DMS 273 (cell line): ENCODE measurements at regions not wholly inside any gene's neighbourhood (a gene's known extent, or its start where the extent isn't known, plus 50 kb on each side); places are given as distances from the start of the nearest gene placed in this dataset.
A peak's percentile ranks its signal among the peaks of the same experiment; 100 is the strongest.

Experiments used
- DNase-seq: peaks from one replicate; lab custom pipeline; 2025; ENCODE audit not compliant: unreplicated experiment; lab: John Stamatoyannopoulos, UW

GRCh38 chr18:51643483-51643882 is 446.0 kb upstream of the MEX3C start:
- DNase-seq = no peak

GRCh38 chr18:51645607-51646006 is 448.1 kb upstream of the MEX3C start:
- DNase-seq = no peak

- no peak for DNase-seq
Observed at GRCh38 chr18:51647346-51647745, 449.9 kb upstream of the MEX3C start.

DNA sequence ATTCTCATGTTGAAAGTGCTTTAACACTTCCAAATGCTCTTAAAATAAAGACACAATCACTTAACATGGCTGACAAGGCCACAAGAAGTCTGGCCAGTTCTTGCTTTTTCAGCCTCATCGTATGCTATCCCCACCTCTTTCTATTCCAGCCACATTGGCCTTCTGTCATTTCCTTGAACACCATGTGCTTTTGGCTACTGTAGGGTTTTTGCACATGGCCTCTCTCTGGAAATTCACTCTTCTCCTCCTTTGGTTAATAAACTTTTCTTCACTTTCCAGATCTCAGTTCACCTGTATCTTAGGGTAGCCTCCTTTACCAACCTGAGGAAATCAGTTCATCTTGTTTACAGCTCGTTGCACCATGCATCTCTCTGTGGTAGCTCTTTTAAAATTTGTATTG is 450.5 kb upstream of the MEX3C start:
- DNase-seq = no peak

DNA sequence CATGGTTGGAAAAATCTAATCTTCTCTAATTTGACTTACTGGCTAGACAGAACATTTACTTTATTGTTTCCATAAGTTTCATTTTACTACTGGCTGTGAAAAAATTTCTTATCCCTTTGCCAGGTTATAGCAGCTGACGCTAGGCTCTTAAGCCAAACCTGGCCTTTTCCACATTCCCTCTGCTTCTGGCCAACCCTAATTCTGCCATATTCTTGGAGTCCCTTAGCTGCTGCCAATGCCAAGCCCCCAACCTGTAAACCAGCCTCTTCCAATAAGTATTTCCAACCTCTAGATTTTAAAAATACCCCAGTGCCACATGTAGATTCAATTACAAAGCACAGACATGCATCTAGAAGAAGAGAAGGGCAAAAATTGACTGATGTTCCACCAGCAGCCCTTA is 452.3 kb upstream of the MEX3C start:
- no peak for DNase-seq

- no peak for DNase-seq
Observed at GRCh38 chr18:51651761-51652160, 454.3 kb upstream of the MEX3C start.

GRCh38 chr18:51653507-51654213 is 456.2 kb upstream of the MEX3C start:
- DNase-seq = no peak

GRCh38 chr18:51654488-51655326 is 457.2 kb upstream of the MEX3C start:
- peak; percentile 84 for DNase-seq

GRCh38 chr18:51655327-51655698 is 457.8 kb upstream of the MEX3C start:
- peak; percentile 39 for DNase-seq

DNA sequence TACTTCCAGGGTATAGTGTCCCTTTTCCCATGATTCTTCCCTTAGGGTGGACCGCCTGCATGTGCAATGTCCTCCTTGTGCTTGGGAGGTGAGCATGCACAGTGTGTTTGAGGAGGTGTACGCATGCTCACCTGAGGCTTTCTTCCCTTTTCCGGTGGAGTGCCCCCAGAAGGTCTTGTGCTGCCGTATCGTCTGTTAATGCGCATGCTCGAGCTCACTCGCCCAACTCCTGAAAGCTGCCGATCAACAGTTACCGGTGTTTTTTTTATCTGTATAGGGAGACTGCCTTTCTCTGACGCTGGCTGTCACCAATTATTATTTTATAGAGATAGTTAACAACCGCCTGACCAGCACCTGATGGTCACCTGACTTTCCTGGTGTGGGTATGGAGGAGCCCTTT is 458.8 kb upstream of the MEX3C start:
- DNase-seq = no peak

- DNase-seq = no peak
Observed at GRCh38 chr18:51658436-51658835, 461.0 kb upstream of the MEX3C start.

DNA sequence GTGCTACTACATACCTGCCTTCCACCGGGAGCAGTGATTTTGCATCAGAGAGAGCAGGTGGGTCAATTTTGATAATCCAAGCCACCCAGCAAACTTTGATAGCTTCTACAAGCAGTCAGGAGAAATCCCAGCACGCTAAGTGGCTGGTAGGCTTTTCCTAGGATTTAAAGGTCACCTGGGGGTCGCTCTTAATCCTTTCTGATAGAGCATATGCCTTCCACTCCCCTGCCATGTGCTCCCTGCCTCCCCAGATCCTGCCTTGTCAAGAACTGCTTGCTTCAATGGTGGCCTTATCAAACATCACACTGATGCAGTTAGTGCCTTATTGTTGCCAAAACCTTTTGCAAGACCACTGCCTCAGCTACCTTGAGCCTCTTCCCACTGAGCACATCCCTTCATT is 462.3 kb upstream of the MEX3C start:
- DNase-seq = no peak

DNA sequence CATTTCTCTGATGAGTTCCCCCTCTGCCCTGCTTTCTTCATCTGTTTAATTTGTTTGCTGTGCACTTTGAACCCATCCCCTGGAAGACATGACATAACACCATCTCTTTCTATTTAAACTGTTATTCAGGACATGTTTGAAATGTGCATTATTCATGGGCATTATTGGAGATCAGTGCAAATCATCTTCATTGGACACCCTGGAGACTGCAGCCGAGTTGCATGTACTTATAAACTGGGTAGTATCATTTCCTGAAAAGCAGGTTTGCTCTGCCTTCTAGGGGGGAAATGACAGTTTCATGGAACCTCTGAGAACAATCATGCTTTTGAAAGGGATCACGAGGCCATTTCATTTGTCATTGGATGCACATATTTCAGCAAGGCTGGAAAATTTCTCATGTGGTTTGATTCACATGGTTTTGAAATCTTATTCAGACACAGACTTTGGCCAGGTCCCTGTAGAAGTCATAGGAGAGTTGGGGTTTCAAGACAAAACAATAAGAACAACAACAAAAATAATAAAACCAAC is 462.8 kb upstream of the MEX3C start:
- no peak for DNase-seq

GRCh38 chr18:51664236-51664635 is 466.8 kb upstream of the MEX3C start:
- DNase-seq = no peak

GRCh38 chr18:51666763-51667191 is 469.3 kb upstream of the MEX3C start:
- DNase-seq = peak; percentile 91

- DNase-seq = peak; percentile 90
Observed at GRCh38 chr18:51668101-51668500, 470.6 kb upstream of the MEX3C start.

GRCh38 chr18:51668607-51669006 is 471.1 kb upstream of the MEX3C start:
- DNase-seq = no peak

DNA sequence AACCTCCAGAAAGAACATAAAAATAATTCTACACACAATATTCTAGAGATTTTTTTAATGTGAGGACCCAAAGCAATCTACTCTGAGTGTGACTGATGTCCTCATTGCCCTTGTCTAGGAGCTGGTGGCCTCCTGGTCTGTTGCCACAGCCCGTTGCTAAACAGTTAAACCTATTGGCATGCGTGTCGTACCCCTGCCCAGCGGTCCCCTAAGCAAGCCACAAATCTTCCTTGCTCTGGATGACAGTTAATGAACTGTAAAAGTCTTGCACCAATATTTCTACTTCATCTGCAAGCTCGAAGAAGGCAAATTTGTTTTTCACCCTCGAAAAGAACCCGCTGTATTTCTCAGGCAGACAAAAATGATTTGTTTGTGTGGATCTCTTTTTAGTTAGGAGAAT is 489.1 kb upstream of the MEX3C start:
- no peak for DNase-seq

DNA sequence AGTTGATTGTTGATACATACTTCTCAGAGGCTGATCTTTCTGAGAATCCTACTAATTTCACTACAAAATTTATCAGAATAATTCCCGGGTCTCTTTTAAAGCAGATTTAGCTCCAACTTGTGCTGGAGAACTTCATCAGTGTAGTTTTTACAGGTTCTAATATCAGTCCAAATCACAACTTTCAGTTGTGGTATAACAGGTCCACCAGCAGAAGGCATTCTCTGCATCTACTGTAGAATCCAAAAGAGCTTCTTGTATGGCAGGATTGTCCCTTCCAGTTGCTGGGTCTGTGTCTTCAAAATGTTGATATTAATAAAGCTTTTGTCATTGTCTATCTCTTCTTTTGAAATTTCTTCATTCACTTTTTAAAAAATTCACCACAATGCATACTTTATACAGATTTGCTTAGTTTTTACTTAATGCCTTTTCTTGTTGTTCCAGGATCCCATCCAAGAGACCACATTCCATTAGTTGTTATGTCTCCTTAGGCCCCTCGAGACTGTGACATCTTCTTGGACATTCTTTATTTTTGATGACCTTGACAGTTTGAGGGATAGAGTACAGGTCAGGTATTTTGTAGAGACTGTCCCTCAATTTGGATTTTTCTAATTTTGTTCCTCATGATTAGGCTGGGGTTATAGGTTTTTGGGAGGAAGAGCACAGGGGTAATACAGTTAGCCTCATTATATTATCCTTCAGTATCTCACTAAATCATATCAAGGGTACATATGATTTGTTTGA is 490.5 kb upstream of the MEX3C start:
- DNase-seq = no peak

DNA sequence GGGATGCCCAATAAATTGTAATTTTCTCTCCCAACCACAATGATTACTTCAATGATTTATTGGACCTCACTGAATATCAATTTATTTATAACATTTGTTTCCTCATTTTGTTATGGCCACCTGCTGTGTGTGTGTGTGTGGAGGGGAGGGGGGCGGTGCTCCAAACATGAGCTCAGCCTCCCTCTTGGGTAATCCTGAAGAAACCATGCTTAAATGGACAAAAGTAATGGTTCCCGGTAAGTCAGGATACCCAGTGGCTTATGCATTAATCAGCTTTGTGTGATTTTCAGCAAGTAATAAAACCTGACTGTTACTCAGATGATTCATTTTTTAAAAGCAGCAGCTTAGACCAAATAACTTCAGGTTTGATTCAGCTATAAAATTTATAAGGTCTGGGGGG is 495.1 kb upstream of the MEX3C start:
- DNase-seq = no peak

DNA sequence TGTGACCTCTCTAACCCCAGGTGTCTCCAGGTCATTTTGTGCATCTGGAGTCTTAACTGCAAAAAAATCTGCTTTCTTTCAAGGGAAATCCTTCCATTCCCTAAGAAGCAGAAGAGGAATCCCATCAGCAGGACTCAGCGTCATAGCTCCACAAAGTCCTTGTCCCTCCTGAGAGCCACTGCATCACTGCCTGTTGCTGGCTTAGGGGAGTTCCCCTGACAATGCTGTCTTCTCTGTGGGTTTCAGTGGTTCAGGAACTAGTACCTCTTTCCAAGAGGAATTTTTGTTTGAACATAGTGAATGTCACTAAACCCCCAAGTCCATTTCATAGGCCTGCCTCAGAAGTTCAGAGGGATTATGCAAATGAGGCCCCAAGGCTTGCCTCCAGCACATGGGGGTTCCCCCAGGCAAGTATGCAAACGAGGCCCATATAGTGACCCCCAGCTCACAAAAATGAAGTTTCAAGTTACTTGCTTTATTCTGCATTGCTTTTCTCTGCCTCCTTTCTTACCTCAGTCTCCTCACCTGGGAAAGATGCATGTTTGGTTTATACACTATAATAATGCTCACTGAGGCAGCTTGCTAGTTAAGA is 513.9 kb upstream of the MEX3C start:
- DNase-seq = no peak
